ENCODE measurements at regions not wholly inside any gene's neighbourhood (a gene's known extent, or its start where the extent isn't known, plus 50 kb on each side); places are given as distances from the start of the nearest gene placed in this dataset.

DNA sequence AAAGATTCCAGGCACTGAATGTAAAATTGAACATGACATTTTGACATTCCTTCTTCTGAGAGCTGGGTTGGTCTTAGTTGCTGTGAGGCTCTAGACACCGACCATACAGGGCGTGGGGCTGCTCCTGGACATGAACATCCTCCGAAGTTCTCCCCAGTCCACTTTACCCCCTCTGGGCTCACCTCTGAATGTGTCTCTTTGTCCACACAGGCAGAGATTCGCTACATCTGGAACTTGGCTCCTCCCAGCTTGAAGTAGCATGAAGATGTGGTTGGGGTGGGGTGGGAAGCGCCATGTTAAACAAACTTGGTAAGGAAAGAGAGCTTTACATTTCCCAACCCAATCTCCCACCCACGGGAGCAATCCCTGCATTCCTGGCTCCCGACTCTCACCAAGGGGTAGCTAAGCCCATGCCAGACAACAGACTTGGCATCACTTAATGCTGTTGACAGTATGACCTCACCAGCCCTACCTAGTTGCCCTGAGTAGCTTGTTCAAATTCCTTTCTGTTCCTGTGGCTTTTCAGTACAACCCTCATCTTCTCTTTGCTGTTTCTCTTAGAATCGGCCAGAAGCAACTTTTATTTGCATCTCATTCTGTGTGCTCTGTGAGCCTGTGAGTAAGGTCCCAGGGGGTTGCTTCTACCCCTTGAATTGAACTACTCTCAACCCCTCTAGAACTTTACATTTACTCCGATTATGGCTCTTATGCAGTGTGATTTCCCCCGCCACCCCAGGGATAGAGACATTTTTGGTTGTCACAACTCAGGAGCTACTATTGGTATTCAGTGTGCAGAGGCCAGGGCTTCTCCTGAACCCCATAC, 211.4 kb downstream of the SEC23IP start:
- Histone ChIP-seq H3K27me3 (ENCODE audit: insufficient read depth, low read depth) (peaks cover 38% of the 10 kb centered on the region), H3K79me2 (ENCODE audit: low read depth) (no peaks in the 10 kb centered on the region), H4K20me1 (ENCODE audit: insufficient read depth) (no peaks in the 10 kb centered on the region), H3K36me3 (ENCODE audit: low read depth) (no peaks in the 10 kb centered on the region), H3K4me2 (no peak overlapping the region), H3K27ac (no peak overlapping the region), H3K4me3 (no peak overlapping the region), H3K9me3 (ENCODE audit: insufficient read depth, low read depth) (no peaks in the 10 kb centered on the region), H3K9me2 (ENCODE audit: insufficient read depth) (no peaks in the 10 kb centered on the region), H2AFZ (no peak overlapping the region), H3K4me1 (replicated peaks; ENCODE audit: insufficient read depth) (no peaks in the 10 kb centered on the region), H3F3A (ENCODE audit: insufficient read depth, low read depth) (no peaks in the 10 kb centered on the region)
- TF ChIP-seq, protein P1, sequence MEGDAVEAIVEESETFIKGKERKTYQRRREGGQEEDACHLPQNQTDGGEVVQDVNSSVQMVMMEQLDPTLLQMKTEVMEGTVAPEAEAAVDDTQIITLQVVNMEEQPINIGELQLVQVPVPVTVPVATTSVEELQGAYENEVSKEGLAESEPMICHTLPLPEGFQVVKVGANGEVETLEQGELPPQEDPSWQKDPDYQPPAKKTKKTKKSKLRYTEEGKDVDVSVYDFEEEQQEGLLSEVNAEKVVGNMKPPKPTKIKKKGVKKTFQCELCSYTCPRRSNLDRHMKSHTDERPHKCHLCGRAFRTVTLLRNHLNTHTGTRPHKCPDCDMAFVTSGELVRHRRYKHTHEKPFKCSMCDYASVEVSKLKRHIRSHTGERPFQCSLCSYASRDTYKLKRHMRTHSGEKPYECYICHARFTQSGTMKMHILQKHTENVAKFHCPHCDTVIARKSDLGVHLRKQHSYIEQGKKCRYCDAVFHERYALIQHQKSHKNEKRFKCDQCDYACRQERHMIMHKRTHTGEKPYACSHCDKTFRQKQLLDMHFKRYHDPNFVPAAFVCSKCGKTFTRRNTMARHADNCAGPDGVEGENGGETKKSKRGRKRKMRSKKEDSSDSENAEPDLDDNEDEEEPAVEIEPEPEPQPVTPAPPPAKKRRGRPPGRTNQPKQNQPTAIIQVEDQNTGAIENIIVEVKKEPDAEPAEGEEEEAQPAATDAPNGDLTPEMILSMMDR (conservative IDR thresholded peaks at IDR 0.05) = no peak
- TF ChIP-seq EZH2 (IDR thresholded peaks at IDR 0.05; ENCODE audit: low read depth) = no peak
- DNase-seq = no peak
- ChIA-PET POLR2A (ENCODE audit: unreplicated experiment) (no interaction called here), CTCF (no interaction called here)
- BruUV-seq (replicated peaks) = no TSS peak
- intact Hi-C loops (cut with micrococcal nuclease; ENCODE audit: unreplicated experiment) = no loop called here

- H3K9me2 ChIP-seq (ENCODE audit: insufficient read depth) = no peaks in the 10 kb centered on the region
- BruUV-seq (replicated peaks) = no TSS peak
- CTCF ChIA-PET = no interaction called here
- H3K36me3 ChIP-seq (ENCODE audit: low read depth) = no peaks in the 10 kb centered on the region
- no peaks in the 10 kb centered on the region for H3K79me2 ChIP-seq (ENCODE audit: low read depth)
- H3K4me1 ChIP-seq (replicated peaks; ENCODE audit: insufficient read depth) = no peaks in the 10 kb centered on the region
- H3K9me3 ChIP-seq (ENCODE audit: insufficient read depth, low read depth) = no peaks in the 10 kb centered on the region
- no peaks in the 10 kb centered on the region for H3F3A ChIP-seq (ENCODE audit: insufficient read depth, low read depth)
- H4K20me1 ChIP-seq (ENCODE audit: insufficient read depth) = no peaks in the 10 kb centered on the region
- POLR2A ChIA-PET (ENCODE audit: unreplicated experiment) = no interaction called here
- H3K27ac ChIP-seq = no peak overlapping the region
- TF ChIP-seq, protein P1 (conservative IDR thresholded peaks at IDR 0.05) = no peak
- TF ChIP-seq EZH2 (IDR thresholded peaks at IDR 0.05; ENCODE audit: low read depth) = no peak
- H3K27me3 ChIP-seq (ENCODE audit: insufficient read depth, low read depth) = peaks cover 34% of the 10 kb centered on the region
- intact Hi-C loops (cut with micrococcal nuclease; ENCODE audit: unreplicated experiment) = no loop called here
- no peak overlapping the region for H3K4me3 ChIP-seq
- no peak for DNase-seq
- H2AFZ ChIP-seq = no peak overlapping the region
- H3K4me2 ChIP-seq = no peak overlapping the region
These were observed 212.5 kb downstream of the SEC23IP start for GRCh38 chr10:120105001-120105400.

DNA sequence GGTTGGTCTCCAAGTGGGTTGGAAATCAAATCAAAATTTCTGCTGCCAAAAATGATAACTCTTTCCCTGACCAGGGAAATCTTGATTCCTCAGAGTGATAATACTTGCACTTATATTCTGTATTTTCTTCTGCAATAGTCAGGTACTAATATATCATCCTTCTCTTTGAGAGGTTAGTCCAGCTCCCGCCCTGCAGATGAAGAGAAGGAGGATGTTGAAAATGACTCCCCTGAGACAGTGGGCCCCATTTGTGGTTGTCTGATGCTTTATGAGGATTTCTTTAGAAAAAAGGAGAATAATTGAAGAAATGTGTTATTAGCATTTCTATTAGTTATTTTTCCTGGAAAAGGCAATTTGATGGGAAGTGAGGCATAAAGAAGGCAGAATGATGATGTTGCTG, 213.0 kb downstream of the SEC23IP start:
- TF ChIP-seq, protein P1 (conservative IDR thresholded peaks at IDR 0.05) = no peak
- TF ChIP-seq EZH2 (IDR thresholded peaks at IDR 0.05; ENCODE audit: low read depth) = no peak
- Histone ChIP-seq H3K4me3 (no peak overlapping the region), H2AFZ (no peak overlapping the region), H3K79me2 (ENCODE audit: low read depth) (no peaks in the 10 kb centered on the region), H3K36me3 (ENCODE audit: low read depth) (no peaks in the 10 kb centered on the region), H3K27me3 (ENCODE audit: insufficient read depth, low read depth) (peaks cover 34% of the 10 kb centered on the region), H3K4me1 (replicated peaks; ENCODE audit: insufficient read depth) (no peaks in the 10 kb centered on the region), H4K20me1 (ENCODE audit: insufficient read depth) (no peaks in the 10 kb centered on the region), H3F3A (ENCODE audit: insufficient read depth, low read depth) (no peaks in the 10 kb centered on the region), H3K9me3 (ENCODE audit: insufficient read depth, low read depth) (no peaks in the 10 kb centered on the region), H3K4me2 (no peak overlapping the region), H3K27ac (no peak overlapping the region), H3K9me2 (ENCODE audit: insufficient read depth) (no peaks in the 10 kb centered on the region)
- ChIA-PET POLR2A (ENCODE audit: unreplicated experiment) (no interaction called here), CTCF (no interaction called here)
- no peak for DNase-seq
- no TSS peak for BruUV-seq (replicated peaks)
- intact Hi-C loops (cut with micrococcal nuclease; ENCODE audit: unreplicated experiment) = no loop called here
